ENCODE measurements at regions not wholly inside any gene's neighbourhood (a gene's known extent, or its start where the extent isn't known, plus 50 kb on each side); places are given as distances from the start of the nearest gene placed in this dataset.

DNA sequence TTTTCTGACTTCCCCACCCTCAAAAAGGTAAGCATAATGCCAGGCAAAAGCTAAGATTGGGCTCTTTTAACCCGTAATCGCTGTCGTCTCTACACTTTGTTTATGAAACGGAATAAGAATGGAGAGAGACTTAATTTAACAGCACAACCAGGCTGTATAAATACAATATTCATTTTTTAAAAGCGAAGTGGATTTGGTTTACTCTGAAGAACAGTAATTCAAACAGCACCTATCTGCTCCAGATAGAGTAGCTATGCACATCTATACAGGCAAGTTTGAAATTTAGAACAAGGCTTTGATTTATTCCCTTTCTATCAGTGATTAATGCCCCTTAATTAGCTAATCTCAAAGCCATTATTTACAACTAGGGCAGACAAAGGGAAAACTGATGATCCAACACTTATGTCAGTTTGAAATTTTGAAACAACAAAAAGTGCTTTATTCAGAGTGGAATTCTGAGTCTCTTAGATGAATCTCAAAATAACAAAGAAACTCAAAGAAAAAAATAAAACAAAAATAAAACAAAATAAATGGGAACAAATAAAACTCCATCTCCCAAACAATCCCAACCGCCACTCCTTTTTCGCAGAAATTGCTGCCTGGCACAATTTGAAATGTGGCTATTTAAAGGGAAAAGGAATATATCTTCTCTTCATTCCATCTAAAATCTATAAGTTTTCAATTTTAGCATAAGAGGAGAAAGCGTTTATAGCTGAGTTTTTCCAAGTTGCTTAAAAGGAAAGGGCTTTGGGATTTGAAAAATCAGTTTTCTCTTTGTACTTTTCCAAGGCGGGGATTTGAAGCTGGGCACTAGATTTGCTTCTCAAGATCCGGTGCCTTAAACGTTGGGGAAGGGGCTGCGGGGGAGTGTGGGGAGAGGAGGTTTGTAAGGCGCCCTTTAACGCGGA lies 298.6 kb downstream of the PARP8 start:
- no peak for DNase-seq (ENCODE audit: low spot score)

GRCh38 chr5:50965654-50966375 lies 299.4 kb downstream of the PARP8 start:
- DNase-seq (ENCODE audit: low spot score): no peak

DNA sequence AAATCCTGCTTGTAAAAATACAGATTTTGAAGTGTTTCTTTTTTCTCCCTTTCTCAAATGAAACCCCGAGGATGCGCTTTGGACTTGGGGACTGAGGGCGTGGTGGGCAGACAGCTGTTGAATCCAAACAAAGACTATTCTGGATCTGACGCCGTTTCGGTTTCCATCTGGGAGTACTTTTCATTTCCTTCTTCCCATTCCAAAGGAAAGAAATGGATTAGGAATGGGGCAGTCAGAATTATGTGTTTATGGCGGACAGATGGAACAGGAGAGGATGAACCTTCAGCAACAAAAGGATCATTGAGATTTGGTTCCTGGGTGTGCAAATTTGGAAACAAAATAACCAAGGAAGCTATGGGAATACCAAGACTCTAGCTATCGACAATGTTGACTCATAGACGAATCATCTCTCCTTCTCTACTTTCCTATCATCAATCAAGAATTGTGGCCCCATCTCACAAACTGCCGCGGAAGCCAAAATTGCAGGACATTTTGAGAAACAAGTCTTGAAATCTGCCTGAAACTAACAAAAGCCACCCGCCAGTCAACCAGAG lies 300.6 kb downstream of the PARP8 start:
- no peak for DNase-seq (ENCODE audit: low spot score)

DNA sequence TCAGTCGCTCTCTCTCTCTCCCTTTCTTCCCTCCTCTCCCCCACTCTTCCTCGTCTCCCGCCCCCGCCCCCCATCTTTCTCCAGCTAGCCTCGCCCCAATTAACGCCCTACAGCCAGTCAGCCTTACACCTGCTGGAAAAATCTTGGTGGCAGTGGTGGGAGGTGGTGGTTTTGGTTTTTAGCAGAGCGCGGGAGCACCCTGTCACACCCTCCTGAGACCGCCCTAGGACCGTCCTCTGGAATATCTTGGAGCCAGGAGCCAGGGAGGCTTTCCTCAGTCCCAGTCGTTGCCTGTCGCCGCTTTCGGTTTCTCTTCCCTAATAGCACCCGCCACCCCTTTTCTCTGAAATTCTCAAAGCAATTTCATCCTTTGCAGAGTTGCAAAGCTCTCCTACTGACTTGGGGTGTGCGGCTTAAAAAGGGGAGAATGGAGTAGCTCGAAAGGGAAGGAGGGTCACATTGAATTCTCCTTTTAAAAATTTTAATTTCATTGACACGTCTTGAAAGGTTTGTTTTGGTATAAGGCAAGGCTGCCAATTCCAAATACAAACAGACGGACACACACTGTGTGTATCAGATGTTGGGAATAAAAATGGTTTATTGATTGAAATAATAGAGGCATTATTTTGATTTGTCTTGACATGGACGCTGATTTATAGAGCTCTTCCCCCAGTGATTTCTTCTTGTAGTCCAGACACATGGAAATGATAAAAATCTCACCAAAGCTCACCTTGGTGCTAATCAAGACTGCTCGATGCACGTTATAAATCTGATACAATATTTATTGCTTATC lies 301.3 kb downstream of the PARP8 start:
- DNase-seq (ENCODE audit: low spot score): no peak

- DNase-seq (ENCODE audit: low spot score): no peak
Observed at GRCh38 chr5:50968356-50969149, 302.1 kb downstream of the PARP8 start.

DNA sequence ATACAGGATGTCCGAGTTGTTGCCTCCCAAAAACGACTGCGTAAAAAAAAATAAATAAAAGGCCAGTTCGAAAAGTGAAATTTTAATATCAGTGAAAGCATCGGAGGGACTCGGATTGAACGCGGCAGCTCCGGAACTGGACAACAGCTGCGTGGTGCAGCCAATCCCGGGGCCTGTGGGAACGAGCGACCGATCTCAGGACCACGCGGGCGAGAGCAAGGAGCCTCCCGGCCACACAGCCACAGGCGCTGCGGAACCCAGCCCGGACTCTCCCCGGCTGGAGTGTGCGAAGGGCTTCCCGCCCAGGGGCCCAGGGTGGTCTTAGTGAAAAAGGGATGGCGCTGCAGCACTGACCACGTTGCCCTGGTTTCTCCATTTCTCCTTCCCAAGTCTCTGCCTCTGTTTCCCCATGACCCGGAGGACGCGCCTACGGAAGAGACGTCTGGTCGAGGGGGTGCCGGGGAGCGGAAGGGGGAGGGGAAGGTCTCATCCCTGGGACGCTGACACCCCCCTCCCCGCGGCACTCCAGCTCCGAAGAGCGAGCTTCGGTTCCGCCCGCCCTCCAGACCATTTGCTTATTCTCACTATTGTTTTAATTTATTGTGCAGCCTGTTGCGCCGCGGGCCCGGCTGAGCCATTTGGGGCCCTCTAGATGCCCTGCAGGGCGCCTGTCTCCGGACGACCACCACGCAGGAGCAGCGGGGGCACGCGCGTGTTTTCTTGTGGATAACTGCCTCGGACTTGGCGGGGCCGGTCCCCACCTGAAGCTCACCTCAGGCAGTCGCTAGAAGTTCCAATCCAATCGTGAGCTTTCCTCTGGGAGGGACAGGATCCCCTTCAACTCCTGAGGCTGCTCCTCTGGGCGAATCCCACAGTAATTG lies 303.0 kb downstream of the PARP8 start:
- no peak for DNase-seq (ENCODE audit: low spot score)

GRCh38 chr5:50975840-50976239 lies 309.4 kb downstream of the PARP8 start:
- no peak for DNase-seq (ENCODE audit: low spot score)

DNA sequence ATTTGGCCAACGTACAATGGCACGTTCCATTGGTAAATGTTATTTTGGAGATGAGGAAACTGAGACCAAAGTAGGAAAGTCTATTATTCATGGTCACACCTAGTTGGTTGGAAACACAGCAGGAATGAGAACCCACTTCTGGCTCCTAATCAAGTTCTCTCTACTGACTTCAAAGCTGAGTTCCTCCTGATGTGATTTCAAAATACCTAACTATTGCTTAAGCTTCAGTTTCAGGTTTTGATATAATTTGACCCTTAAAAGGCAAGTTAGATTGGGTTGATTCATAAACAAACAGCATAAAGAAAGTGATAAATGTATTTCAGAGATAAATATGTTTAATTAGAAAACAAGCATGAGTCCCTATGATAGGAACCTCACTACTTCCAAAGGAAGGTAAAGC lies 312.5 kb downstream of the PARP8 start:
- DNase-seq (ENCODE audit: low spot score): no peak

GRCh38 chr5:50984640-50985039 lies 318.2 kb downstream of the PARP8 start:
- DNase-seq (ENCODE audit: low spot score): no peak

DNA sequence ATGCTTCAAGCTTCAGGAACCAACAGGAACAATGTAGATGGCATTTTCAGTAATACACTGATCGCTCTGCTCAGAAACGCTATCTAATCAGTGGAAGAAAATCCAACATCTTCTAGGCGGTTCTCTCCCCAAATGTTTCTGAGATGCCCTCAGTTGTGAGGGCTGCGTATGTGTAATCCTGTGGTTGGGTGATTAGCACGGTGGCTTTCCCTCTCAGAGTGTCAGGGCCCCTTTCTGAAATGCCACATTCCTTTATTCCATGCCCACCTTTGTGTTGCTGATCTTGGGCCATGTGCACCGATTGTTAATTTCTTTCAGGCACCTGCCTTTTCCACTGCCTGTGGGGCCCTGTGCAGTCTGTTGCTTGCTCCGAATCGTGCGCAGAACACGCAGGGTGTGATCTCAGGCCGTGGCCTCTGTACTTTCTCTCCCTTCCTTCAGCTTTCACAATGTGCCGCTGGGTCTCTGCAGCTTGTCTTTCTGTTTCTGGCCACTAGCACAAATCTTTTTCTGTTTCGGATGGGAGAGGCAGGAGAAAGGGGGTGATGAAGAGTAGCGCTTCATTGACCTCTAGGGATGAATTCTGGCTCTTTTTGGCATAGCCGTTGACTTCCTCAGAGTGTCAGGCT lies 324.0 kb downstream of the PARP8 start:
- no peak for DNase-seq (ENCODE audit: low spot score)

DNA sequence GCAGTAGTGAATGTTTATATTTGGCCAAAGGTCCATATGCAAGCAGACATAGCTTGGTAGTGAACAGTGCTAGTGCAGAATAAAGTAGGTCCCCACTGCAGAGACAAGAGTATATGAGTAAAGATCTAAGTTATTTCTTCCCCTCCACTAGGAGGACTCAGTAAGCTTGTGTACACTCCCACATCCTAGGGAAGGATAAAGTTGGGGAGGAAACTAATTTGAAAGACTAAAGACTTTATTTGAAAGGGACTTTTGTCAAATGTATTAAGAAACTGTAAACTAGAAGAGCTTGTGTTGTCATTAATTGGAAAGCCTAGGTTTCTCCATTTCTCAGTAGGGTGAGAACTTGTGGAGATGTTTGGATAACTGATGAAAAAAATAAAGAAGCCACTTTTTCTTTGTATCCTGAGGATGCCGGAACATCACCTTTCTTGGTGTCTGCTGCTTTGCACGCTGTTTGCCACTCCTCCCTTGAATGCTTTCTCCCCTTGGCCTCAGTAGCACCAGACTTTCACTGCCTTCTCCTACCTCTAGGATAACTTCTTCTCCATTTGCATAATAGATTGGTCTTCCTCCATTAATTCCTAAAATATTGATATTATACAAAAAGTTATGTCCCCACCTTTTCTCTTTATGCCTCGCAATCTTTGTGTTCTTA lies 329.0 kb downstream of the PARP8 start:
- no peak for DNase-seq (ENCODE audit: low spot score)

DNA sequence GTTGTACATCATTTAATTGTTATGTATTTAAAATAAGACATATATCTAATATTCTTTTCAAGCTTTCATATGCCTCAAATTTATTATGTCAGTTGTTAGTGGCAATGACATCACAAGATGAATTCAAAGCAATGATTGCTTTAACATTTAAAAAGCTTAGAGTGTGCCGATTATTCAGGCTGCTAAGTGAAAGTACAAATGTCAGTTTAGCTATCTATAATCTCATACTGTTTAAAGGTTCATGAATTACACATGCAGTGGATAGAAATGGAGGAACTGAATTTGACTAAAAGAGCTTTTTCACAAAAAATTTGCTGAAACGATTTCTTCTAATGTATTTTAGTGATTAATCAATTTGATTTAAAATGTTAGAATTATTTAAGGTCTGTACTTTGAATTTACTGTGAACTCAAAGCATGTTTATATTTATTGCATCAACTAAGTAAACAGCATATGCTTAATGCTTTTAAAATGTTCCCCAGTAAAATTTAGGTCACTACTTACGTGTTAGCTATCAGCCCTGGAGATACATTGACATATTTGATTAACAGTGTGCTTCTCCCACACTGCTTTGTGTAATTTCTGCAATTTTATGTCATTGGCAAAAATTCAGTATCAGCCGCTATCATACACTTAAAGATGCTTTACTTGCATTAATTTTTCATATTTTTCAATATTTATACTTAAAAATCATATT lies 334.9 kb downstream of the PARP8 start:
- no peak for DNase-seq (ENCODE audit: low spot score)

- DNase-seq (ENCODE audit: low spot score): no peak
Observed at GRCh38 chr5:51002368-51002767, 335.9 kb downstream of the PARP8 start.

- DNase-seq (ENCODE audit: low spot score): no peak
Observed at GRCh38 chr5:51013036-51013435, 346.6 kb downstream of the PARP8 start.

DNA sequence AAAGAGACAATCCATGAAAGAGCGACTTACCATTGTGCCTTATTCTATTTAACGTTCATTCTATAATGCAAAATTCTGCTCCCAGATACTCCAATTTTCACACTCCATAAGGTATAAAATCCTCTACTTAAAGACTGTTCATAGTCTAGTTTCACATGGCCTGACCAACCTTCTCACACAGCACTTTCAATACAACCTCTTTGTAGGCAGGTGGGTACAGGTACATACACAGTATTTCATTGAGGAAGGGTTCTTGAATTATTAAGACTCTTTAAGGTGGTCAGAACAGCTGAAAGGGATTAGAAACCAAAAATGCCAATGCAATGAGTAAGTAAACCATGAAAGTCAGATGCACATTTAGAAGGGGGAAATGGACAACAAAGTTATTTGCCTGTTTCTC lies 352.0 kb downstream of the PARP8 start:
- DNase-seq (ENCODE audit: low spot score): no peak

DNA sequence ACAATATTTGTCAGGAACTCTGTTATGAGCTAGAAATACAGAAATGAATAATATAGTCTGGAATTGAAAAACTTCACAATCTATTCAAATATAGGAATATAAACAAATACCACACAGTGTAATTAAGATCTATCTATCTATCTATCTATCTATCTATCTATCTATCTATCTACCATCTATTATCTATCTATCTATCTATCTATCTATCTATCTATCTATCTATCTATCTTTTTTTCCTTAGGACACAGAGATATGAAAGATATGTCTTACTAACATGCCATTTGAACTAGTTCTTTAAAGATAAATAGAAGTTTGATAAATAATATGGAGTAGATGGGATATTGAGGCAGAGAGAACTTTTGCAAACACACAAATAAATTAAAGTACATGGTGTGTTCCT lies 357.8 kb downstream of the PARP8 start:
- DNase-seq (ENCODE audit: low spot score): no peak

GRCh38 chr5:51027271-51027670 lies 356.0 kb upstream of the ISL1 start:
- no peak for DNase-seq (ENCODE audit: low spot score)

DNA sequence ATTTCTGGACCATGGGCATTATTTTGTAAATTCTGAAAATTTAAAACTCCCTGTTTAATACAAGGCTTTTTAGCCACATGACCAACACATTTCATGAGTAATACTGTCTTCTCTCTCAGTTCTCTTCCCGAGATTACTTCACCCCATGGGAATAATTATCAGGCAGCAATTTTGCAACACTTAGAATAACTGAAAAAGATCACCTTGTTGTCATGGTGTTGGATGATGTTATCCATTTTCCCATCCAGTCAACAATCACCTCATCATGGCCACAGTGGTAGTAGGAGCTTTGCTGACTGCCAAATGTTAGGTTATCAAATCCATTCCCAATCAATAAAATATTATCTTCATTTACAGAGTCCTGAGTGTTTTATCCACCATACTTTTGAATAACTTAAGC lies 354.9 kb upstream of the ISL1 start:
- no peak for DNase-seq (ENCODE audit: low spot score)

DNA sequence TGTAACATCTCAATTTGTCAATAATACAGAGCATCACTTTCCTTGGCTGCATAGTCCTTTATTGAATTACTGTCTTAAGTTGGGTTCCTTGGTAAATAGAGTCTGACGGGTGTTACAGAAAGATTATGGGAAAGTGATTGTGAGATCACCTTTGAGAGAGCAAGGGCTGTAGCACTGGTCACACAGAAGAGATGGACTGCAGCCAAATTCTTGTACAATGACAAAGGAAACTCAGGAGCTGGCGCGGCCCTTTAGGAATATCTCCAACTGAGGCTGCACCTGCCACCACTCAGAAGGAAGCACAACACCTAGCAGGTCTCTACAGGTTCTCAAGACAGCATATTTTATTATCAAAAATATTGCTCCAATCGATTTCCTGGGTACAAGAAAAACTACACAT lies 350.0 kb upstream of the ISL1 start:
- no peak for DNase-seq (ENCODE audit: low spot score)
